HG03558 (cell line): ENCODE measurements at regions not wholly inside any gene's neighbourhood (a gene's known extent, or its start where the extent isn't known, plus 50 kb on each side); places are given as distances from the start of the nearest gene placed in this dataset.
A peak's percentile ranks its signal among the peaks of the same experiment; 100 is the strongest.

Experiments
- ATAC-seq: cut with Tn5 transposase; IDR thresholded peaks from one replicate; pipeline ENCODE4 v1.9.1; 2021; ENCODE audit warnings: moderate number of reproducible peaks; ENCODE audit not compliant: unreplicated experiment; ENCODE audit errors: extremely low read depth

DNA sequence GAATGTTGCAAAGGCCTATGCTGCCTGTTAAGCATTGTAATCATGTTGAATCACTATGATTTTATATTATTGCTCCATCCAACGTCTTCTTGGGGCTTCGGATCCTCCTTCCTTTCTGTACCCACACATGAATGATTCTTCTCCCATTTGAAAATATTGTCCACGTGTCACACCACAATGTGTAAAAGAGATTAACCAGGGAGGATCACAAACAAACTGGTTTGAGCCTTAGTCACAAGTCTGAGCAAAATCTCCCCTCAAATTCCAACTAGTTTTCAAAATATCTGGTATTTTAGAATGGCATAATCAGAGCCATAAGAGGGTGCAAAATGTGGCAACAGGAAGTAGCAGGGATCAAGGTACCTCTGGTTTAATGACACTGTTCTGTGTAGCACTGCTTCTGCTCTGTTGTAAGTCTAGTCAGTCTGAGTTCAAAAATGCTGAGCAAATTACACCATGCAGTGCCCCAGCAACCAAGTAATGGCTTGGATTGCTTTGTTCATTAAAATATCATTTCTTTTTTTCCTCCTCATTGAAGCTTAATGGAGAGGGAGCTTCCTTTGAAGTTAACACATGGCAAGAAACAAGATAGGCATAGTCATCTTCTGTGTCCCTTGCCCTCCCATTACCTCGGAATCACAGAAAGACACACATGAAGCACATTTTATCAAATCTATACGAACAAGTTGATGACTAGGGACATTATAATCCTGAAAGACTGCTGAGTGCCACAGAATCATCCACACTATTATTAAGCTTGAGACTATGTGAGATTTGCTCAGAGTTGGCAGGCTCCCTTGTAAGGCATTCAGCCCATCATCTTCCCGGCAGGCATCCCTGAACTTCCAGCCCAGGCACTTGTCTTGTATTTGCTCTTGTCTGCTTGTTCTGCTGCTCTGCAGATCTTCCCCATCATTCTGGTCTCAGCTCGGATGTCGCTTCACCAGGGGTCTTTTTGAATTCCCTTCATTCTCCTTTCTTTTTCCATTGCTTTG lies 102.0 kb upstream of the PRLR start:
- no peak for ATAC-seq

DNA sequence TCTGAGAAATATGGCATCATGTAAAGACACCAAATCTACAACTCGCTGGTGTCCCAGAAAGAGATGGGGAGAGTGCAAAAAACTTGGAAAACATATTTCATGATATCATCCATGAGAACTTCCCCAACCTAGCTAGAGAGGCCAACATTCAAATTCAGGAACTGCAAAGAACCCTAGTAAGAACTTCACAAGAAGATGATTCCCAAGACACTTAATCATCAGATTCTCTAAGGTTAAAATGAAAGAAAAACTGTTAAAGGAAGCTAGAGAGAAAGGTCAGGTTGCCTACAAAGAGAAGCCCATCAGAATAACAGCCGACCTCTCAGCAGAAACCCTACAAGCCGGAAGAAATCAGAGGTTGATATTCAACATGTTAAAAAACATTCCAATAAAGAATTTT lies 95.5 kb upstream of the PRLR start:
- ATAC-seq: no peak

DNA sequence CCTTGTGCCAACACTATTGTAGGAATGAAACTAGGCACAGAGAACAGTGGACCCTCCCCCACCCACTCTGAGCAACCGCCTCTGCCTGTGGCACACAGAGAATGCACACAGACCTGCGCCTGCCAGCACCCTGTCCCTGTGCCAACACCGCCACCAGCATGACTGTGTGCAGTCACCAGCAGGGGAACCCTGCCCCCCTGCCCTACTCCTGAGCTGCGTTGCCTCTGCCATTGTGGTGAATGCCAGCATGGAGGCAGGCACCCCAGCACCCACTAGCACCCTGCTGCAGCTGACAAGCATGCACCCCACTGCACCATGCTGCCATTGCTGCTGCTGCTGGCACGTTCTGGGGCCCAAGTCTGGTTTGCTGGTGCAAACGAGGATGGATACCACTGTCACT lies 94.4 kb upstream of the PRLR start:
- no peak for ATAC-seq

DNA sequence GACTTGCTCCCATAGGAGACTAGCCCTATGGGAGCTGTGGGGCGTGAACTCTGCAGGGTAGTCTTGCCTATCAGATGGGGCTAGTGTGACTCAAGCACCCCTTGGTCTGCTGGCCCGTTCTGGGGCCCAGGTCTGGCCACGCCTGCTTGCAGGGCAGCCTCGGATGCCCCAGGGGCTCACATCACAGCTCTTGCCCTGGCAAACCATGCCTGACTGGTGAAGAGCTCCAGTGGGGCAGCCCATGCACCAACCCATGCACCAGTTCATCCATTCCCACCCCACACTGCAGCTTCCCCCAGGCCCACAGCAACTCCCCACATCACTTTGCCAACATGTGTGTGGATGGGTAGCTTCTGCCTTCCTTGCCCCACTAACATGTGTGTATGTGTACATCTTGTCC lies 93.9 kb upstream of the PRLR start:
- ATAC-seq: no peak

DNA sequence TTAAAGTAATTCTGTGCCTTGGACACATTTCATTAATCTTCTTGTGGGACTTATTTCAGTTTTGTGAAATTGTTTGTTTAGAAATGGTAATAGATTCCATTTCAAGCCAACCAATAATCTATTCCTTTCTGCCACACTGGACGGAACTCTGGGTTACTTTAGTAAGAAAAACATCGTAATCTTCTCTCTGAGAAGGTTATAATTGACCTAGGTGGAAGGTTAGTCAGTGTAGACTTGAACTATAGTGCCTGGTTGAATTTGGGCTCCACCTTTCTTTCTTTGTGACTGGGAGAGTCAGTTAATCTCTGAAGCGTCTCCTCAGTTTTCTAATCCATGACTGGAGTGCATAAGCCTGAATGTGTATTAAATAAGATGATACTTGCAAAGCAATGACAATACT lies 89.7 kb upstream of the PRLR start:
- ATAC-seq: peak; percentile 12

DNA sequence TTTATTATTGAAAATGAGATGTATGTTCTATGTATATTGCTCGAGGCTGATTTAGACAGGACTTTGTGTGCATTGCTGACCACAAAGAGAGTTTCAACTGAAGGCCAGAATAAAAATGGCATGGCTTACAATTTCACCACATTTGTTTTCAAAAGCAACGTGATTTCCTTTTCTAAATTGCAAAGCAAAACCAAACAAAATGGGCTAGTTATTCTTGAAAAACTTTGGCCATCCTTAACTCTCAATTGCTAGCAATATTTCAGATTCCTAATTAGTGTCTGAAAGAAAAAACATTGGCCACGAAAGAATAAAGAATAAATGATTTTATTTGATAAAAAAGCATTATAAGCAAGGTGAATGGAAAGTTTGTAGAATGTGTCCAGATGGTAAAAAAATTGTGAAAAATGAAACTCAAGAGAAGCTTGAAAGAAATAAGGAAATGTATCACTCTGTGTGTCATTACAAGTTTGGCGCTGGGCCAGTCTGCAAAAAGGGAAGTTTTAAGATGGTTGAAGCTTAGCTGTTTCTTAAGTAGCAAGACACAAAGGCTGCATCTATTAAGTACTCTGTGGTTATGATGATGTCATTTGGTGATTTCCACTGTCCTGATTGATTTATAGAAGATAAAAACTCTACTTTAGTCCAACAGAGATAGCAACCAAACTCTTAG lies 89.2 kb upstream of the PRLR start:
- peak; percentile 91 for ATAC-seq

DNA sequence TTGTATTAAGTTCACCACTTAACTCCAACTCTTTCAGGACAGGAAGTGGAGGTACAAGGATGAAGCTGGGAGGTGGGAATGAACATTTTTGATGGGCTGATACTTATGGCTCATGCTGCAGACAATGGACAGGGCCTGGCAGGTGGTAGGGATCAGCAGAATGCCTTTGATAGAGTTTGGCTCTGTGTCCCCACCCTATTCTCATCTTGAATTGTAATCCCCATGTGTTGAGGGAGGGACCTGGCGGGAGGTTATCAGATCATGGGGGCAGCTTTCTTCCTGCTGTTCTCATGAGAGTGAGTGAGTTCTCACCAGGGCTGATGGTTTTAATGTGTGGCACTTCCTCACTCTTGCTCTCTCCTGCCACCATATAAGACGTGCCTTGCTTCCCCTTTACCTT lies 87.3 kb upstream of the PRLR start:
- ATAC-seq: no peak

DNA sequence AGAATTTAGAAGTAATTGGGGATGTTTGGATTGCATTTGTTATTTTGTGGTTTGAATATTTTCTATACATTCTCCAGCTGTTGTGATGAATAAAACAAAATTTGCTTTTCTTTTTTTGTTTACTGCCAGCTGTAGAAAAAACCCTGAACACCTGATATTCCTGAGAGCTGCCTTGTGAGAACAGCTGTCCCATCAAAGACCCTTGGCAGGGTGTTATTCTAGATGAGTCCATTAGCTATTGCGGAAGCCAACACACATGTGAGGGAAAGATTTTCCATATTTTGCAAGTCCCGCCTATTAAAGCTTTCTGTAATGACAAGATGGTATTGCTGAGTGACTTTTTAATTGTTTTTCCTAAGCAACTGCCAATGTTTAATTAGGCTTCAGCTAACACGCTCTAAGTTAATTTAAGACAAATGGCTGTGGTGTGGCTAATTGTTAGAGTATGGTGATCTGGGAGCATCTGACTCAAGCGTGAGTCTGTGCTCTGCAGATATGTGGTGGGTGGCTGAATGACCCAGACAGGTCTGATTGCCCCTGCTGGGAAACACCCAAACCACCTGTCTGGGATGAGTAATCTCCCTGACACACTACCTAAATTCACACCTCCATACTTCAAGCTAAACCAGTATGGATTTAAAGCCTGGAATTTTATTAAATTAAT lies 86.5 kb upstream of the PRLR start:
- ATAC-seq: no peak

DNA sequence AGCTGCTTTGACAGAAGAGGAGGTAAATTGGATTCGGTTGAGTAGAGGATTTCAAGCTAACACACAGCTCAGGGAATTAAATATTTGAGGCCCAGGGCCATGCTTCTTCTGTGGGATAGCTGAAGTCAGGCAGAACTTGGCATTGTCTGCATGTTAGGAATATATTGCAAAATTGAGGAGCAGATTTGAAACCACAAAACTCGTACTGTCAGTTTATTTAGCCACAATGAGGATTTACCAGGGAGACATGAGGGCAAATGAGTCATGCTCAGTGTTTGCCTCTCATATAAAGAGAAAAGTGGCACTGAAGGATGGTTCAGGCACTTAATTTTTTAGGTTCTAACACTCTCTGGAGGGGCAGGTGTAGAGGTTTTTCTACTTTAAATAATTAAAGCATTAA lies 83.0 kb upstream of the PRLR start:
- ATAC-seq: no peak

DNA sequence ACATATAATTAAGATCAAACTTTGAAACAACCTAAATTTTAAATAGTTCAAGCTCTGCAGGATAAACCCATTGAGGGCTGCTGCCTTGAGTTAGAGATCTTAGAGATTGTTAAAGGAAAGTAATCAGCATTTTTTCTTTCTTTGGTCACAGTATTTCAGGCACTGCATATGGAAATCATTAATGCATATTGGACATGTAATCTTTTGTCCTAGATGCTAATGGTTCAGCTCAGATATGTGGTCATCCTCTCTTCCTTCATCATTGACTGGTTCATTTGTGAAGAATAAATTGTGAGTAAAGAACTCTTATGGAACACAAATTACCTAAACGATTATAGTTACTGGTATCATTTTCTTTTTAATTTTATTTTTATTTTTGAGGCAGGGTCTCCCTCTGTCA lies 82.0 kb upstream of the PRLR start:
- no peak for ATAC-seq

DNA sequence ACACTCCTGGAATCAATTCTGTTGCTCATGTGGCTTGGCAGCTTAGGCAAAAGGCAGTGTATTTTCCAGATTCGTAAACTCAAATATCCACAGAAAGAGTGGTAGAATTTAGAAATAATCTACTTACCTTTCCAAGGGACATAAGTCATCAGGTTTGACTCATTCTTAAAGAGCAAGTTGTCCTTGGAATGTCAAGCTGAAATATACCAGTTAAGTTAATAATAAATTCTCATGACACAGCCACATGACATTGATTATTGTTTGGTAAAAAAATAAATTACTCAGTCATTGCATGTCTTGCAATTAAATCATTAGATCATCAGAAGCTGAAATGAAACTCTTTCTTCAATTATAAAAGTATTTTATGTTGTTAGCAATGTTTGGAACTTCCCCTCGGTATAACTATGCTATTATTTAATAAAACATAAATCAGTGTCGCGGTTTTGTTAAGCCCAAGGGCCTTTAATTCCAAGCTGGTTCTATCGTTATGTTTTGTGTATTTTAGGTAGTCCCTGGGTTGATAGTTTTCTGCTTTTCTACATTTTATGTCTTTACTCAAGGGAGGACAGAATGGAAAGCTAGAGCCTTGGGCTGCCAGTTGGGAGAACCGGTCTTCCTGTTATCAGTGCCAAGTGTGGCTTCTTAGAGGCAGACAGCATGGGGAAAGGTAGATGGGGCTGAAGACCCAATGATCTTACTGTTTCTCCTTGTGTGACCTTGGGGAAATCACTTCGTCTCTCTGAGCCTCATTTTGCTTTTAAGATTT lies 79.3 kb upstream of the PRLR start:
- no peak for ATAC-seq

DNA sequence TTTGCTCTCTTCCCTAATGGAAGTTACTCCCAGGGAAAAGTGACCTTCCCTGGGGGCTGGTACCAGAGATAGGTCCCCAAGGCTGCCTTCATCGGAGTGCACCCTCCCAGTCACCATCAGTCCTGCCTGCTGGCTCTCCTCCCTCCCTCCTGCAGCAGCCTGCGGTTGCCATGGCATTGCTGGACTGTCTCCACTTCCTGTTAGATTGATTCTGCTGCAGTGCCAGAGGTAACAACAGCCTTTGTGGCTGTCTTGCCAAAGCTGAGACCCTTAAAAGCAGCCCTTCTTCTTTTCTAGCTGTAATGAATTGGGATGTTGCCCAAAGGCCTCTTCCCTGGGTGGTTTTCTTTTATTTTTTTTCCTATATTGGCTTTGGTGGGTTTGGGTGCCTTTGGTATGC lies 78.1 kb upstream of the PRLR start:
- no peak for ATAC-seq

DNA sequence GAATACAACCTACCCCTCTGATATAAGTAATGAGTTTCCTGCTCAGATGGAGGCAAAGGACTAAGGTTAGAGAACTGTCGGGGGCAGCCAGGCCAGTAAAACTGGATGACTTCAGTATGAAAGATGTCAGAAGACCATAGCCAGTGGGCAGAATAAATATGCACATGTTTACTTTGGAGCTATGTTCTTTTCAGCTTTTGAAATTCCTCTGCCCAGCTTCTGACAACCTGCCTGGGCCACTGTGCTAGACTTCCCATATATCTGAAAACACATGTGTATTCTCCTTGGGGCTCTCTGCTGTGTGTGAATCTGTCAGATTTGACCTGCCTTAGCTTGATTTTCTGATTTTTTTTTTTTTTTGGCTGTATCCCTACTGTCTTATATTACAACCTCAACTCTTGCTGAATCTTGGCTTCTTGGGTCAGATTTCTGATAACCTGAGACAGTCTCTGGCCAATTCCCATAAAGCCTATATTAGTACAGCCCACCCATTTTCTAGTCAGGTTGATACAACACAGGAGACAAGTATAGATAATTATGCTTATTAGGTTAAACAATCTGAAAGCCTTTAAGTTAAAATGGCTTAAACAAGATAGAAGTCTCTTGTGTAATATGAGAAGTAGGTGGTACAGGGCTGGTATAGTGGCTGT lies 76.6 kb upstream of the PRLR start:
- no peak for ATAC-seq

DNA sequence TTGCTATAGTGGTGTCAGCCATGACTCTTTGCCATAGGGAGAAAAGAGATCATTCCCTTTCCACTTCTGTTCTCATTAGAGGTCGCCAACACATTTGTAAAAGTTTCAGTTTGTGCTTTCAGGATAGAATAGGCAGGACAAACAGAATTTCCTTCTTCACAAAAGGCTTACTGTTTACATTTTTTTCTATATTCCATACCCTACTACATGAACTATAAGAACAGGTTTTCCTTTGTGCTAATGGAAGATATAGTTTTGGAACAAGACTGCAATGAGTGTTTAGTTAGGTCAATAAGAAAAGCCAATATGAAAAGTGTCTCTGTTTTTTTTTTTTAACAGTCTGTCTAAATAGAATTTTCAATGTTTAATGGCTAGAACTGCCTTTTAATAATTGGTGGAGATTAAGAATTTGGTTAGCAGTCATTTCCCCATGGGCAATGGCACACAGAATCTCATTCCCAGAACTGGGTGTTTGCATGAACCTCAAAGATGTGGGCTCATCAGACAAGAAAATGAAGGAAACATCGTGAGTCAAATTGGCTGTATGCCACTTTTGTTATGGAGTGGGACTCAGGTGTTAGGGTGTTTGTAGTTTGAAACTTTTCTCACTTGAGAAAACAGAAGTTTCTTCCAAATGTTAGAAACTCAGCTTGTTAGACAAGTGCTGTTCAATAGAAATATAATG lies 75.2 kb upstream of the PRLR start:
- no peak for ATAC-seq

DNA sequence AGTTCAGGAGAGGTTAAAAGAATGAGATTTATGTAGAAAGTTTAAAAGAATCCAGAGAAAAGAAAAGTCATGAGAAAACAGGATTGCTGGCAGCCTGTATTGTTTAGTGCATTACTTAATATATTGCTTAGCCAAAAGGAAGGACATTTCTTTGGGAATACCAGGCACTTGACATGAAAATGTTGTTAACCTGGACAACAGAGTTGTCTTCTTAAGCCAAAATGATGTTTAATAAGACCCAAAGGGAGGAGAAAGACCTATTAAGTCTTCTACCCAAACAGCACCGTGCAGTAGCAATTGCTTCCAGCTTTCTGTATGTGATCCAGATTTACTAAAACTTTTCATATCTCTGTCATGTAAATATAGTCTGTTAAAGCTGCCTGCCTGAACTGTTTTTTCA lies 74.0 kb upstream of the PRLR start:
- ATAC-seq: no peak

DNA sequence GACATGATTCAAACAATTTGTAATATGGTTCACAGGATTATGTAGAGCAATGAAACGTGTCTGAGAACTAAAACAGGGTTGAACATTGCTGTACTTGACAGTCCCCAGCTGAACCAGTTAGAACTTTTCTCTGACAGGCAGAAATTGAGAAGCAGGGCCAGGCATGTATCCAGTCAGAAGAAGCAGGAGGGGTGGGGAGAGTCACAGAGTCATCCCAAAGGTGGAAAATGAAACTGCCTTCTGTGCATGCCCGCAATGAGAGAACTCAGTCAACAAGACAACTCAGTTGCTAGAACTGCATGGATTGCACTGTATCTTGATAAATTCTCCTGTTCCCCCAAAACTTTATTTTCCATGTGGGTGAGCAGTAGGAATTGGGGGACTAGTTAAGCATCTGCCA lies 72.9 kb upstream of the PRLR start:
- ATAC-seq: no peak

DNA sequence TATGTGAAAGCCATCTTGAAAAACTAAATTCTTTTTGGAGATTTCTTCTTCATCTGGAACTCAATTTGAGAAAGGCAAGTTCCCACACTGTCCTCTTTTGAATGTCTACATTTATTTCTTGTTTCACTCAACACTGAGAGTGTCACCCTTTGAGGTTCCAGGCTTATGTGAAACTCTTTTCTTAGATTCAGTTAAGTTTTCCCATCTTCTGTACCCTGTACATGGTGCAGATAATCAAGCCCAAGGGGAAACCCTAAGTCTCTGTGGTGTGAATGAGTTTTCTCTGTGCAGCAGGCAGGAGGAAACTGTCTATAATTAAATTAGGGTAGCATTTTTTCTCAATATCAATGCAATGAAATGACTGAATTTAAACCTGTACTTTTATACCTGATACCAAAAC lies 72.3 kb upstream of the PRLR start:
- ATAC-seq: peak; percentile 98

DNA sequence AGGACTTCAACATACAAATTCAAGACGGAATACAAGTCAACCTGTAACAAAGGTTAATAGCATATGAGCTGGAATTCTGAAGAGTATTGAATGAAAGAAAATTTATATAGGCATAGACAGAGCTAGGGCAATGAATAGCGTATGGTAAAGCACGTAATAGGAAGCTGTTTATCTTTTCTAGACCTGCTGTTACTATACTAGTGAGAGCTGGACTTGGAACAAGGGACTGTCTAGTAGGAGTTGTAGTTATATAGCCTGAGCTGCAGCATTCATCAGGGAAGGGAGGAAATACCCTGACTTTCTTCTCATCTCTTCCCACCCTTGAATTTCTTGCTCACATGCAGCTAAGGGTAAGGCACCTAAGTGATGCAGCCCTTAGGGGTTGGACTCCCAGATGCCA lies 67.5 kb upstream of the PRLR start:
- ATAC-seq: no peak

DNA sequence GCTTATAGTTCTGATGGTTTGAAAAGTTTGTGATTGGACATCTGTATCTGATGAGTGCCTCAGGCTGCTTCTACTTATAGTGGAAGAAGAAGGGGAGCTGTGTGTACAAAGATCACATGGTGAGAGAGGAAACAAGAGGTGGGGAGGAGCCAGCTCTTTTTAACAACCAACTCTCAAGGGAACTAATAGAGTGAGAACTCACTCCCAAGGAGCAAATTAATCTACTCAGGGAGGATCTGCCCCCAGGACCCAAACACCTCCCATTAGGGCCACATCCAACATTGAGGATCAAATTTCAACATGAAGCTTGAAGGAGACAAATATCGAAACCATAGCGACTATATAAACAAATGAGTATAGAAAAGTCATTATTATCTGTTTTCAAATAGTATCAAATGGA lies 64.7 kb upstream of the PRLR start:
- ATAC-seq: no peak
